CD4-positive, alpha-beta T cell (primary cell): ENCODE measurements at regions not wholly inside any gene's neighbourhood (a gene's known extent, or its start where the extent isn't known, plus 50 kb on each side); places are given as distances from the start of the nearest gene placed in this dataset.

Source experiments
- ATAC-seq: fragments of 200-7000 bp; cut with Tn5 transposase; one replicate; pipeline ENCODE4 v1.10.0; 2022; ENCODE audit warnings: mild to moderate bottlenecking; ENCODE audit not compliant: poor library complexity
- CTCF ChIA-PET: fragments of 350-600 bp; sonication (Branson Sonifier 250); formaldehyde crosslinking; loops from one replicate; lab custom pipeline; 2021; ENCODE audit warnings: antibody characterized with exemption, inconsistent platforms; lab: Charles Lee
- POLR2A ChIA-PET: fragments of 350-600 bp; sonication (Branson Sonifier 250); formaldehyde crosslinking; loops from one replicate; lab custom pipeline; 2021; ENCODE audit warnings: antibody characterized with exemption, inconsistent platforms; lab: Charles Lee
- DNase-seq, 14 experiments: peaks; one replicate each; pipeline ENCODE4 v3.0.0-alpha.2; 2013 to 2020; ENCODE audit warnings: mixed read lengths in 2 of 14
- H3K27ac ChIP-seq, 2 donors: one replicate each; pipeline versions ENCODE4 v1.5.1 to v1.7.0; 2013; ENCODE audit warnings: low read length in 2 of 2, low read depth in 1 of 2, mild to moderate bottlenecking in 1 of 2
- H3K27me3 ChIP-seq, 2 experiments: 1 replicate in 1 of 2; 2 replicates in 1 of 2; pipeline versions ENCODE4 v1.6.1 to v1.7.0; 2013; ENCODE audit warnings: low read length in 2 of 2, control low read depth in 1 of 2, mild to moderate bottlenecking in 1 of 2, moderate library complexity in 1 of 2; ENCODE audit not compliant: insufficient read depth in 2 of 2, control insufficient read depth in 1 of 2
- H3K36me3 ChIP-seq: one replicate; pipeline ENCODE4 v1.6.1; 2013; ENCODE audit warnings: low read length, control low read depth; ENCODE audit not compliant: insufficient read depth
- H3K4me1 ChIP-seq: one replicate; pipeline ENCODE4 v1.6.1; 2013; ENCODE audit warnings: low read length, control low read depth; ENCODE audit not compliant: insufficient read depth
- H3K4me3 ChIP-seq: one replicate; pipeline ENCODE4 v1.5.1; 2013; ENCODE audit warnings: mild to moderate bottlenecking, low read length, moderate library complexity
- H3K9me3 ChIP-seq, 2 experiments: 1 replicate in 1 of 2; 2 replicates in 1 of 2; pipeline versions ENCODE4 v1.6.1 to v1.7.0; 2013; ENCODE audit warnings: low read length in 2 of 2, mild to moderate bottlenecking in 2 of 2, control low read depth in 1 of 2, moderate library complexity in 1 of 2; ENCODE audit not compliant: control insufficient read depth in 1 of 2, insufficient read depth in 1 of 2
- H3K27ac Mint-ChIP-seq: one replicate; pipeline ENCODE4 v1.8.0; 2020; ENCODE audit warnings: mixed read lengths
- H3K27me3 Mint-ChIP-seq: one replicate; pipeline ENCODE4 v1.8.0; 2021; ENCODE audit warnings: mixed read lengths
- H3K36me3 Mint-ChIP-seq: one replicate; pipeline ENCODE4 v1.8.0; 2021; ENCODE audit warnings: low read depth, mixed read lengths
- H3K4me1 Mint-ChIP-seq: one replicate; pipeline ENCODE4 v1.8.0; 2021; ENCODE audit warnings: low read depth, mixed read lengths
- H3K4me3 Mint-ChIP-seq: one replicate; pipeline ENCODE4 v1.8.0; 2020; ENCODE audit warnings: mild to moderate bottlenecking, mixed read lengths
- H3K9me3 Mint-ChIP-seq: one replicate; pipeline ENCODE4 v1.8.0; 2020; ENCODE audit warnings: mixed read lengths
- intact Hi-C, 2 experiments: fragments of 100-400 bp; cut with DNase I in 1 of 2; cut with micrococcal nuclease in 1 of 2; formaldehyde crosslinking; loops; one replicate each; pipeline versions ENCODE4 v1.15.1 to v1.9.0; 2023 to 2025; cut with DNase I, micrococcal nuclease
- TF ChIP-seq, protein P1 (sequence below): fragments of 200-600 bp; IDR thresholded peaks from one replicate; pipeline ENCODE4 v1.8.0; 2022; ENCODE audit warnings: antibody characterized with exemption, mild to moderate bottlenecking

DNA sequence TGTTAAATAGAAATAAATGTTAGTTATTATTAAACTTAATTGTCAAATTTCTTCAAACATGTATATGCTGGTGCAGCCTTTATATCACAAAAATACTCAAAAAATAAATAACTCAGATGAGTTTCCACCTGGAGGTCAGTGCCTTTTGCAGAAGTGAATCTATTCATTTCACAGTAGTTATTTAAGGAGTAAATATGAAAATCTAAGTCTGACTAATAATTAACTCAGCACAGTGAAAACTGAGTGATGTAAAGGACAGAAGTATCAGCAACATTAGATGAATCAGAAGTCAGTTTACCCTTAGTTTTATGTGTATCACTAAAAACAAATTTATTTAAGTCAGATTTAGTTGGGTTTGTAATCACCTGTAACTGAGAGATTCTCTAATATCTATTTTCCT, 2135.4 kb downstream of the MRPL39 start:
- TF ChIP-seq, protein P1, sequence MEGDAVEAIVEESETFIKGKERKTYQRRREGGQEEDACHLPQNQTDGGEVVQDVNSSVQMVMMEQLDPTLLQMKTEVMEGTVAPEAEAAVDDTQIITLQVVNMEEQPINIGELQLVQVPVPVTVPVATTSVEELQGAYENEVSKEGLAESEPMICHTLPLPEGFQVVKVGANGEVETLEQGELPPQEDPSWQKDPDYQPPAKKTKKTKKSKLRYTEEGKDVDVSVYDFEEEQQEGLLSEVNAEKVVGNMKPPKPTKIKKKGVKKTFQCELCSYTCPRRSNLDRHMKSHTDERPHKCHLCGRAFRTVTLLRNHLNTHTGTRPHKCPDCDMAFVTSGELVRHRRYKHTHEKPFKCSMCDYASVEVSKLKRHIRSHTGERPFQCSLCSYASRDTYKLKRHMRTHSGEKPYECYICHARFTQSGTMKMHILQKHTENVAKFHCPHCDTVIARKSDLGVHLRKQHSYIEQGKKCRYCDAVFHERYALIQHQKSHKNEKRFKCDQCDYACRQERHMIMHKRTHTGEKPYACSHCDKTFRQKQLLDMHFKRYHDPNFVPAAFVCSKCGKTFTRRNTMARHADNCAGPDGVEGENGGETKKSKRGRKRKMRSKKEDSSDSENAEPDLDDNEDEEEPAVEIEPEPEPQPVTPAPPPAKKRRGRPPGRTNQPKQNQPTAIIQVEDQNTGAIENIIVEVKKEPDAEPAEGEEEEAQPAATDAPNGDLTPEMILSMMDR = no peak
- Mint-ChIP-seq H3K9me3 (no peaks in the 10 kb centered on the region), H3K27ac (no peak overlapping the region), H3K4me3 (no peak overlapping the region), H3K36me3 (no peaks in the 10 kb centered on the region), H3K4me1 (no peaks in the 10 kb centered on the region), H3K27me3 (no peaks in the 10 kb centered on the region)
- Histone ChIP-seq H3K27ac (no peak overlapping the region), H3K27me3 (no peaks in the 10 kb centered on the region), H3K9me3 (peaks cover 0 to 3% of the 10 kb centered on the region in 2 experiments), H3K36me3 (no peaks in the 10 kb centered on the region), H3K4me3 (no peak overlapping the region), H3K4me1 (no peaks in the 10 kb centered on the region)
- intact Hi-C loops = no loop called here
- ChIA-PET POLR2A (no interaction called here), CTCF (no interaction called here)
- ATAC-seq = no peak
- no peak for DNase-seq

DNA sequence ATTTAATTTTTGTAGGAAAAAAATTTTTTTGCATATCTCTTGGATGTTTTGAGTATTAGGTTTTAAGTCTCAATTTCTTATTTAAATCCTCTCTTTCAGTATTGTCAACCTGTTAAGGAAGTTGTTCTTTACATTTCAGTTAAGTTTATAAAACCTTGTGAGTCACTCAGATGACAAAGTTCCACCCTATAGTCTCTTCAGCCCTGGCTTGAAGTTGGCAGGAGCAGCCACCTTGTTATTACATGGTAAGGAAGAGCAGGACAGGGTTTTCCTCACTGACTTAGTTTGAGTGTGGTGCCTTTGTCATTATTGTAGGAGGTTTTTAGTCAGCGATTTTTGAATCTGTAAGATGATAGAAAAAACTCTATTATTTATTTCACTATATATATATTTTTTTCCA, 2143.9 kb downstream of the MRPL39 start:
- Mint-ChIP-seq H3K27me3 (no peaks in the 10 kb centered on the region), H3K4me3 (no peak overlapping the region), H3K9me3 (peaks cover 2% of the 10 kb centered on the region), H3K36me3 (no peaks in the 10 kb centered on the region), H3K4me1 (no peaks in the 10 kb centered on the region), H3K27ac (no peak overlapping the region)
- Histone ChIP-seq H3K27me3 (no peaks in the 10 kb centered on the region), H3K27ac (no peak overlapping the region), H3K9me3 (no peaks in the 10 kb centered on the region), H3K4me3 (no peak overlapping the region), H3K4me1 (no peaks in the 10 kb centered on the region), H3K36me3 (no peaks in the 10 kb centered on the region)
- CTCF ChIA-PET = no interaction called here
- ATAC-seq = no peak
- DNase-seq = no peak
- TF ChIP-seq, protein P1 = no peak
- POLR2A ChIA-PET = no interaction called here
- intact Hi-C loops = no loop called here

DNA sequence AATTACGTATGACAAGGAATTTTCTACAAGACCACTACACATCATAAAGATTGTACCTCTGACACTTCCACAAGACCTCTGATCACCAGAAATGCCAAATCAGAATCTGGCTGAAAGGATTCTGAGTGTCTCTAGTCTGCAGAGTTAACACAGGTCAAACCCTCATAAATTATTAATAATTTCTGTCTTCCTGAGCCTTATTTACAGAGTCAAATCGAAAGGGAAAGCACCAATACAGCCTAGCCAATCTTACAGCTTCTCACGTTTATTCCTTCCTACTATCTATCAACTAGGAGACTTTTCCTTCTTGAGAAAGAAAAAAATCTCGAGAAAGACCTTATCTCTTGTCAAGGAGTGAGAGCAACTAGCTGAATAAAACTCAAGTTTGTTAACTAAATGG, 2151.6 kb downstream of the MRPL39 start:
- no peaks in the 10 kb centered on the region for H3K36me3 ChIP-seq
- H3K4me3 ChIP-seq = no peak overlapping the region
- DNase-seq = no peak
- no peaks in the 10 kb centered on the region for H3K27me3 ChIP-seq
- no peak overlapping the region for H3K27ac ChIP-seq
- Mint-ChIP-seq H3K9me3 (no peaks in the 10 kb centered on the region), H3K27ac (no peak overlapping the region), H3K4me1 (no peaks in the 10 kb centered on the region), H3K27me3 (no peaks in the 10 kb centered on the region), H3K36me3 (no peaks in the 10 kb centered on the region), H3K4me3 (no peak overlapping the region)
- ChIA-PET CTCF (no interaction called here), POLR2A (no interaction called here)
- H3K9me3 ChIP-seq = peaks cover 0 to 4% of the 10 kb centered on the region in 2 experiments
- H3K4me1 ChIP-seq = no peaks in the 10 kb centered on the region
- ATAC-seq = no peak
- intact Hi-C loops = no loop called here
- TF ChIP-seq, protein P1 = no peak
